ENCODE measurements at regions not wholly inside any gene's neighbourhood (a gene's known extent, or its start where the extent isn't known, plus 50 kb on each side); places are given as distances from the start of the nearest gene placed in this dataset.
"Not testable (repeated sequence)": the region's sequence is repeated elsewhere in the genome, so short reads cannot be mapped to it uniquely, and the experiment has no call there.

DNA sequence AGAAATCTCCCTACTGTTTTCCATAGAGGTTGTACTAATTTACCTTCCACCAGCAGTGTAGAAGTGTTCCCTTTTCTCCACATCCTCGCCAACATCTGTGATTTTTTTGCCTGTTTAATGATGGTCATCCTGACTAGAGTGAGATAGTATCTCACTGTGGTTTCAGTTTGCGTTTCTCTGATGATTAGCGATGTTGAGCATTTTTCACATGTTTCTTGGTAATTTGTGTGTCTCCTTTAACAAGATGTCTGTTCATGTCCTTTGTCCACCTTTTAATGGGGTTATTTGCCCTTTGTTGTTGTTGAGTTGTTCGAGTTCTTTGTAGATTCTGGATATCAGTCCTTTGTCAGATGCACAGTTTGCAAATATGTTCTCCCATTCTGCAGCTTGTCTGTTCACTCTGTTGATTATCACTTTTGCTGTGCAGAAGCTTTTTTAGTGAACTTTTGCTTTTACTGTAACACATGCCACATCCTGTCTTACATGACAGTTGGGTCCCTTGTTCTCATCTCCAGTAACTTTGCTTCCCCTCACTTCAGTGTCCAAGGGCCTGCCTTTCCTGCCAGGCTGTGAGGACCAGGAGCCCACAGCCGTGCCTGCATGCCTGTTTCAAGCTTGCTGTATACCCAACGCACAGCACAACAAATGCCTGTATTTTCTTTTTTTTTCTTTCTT lies 64.9 kb downstream of the SPRING1 start:
- TF ChIP-seq CTCF (IDR thresholded peaks at IDR 0.05; ENCODE audit: insufficient read depth, missing control alignments), result no peak
- no peak for DNase-seq (ENCODE audit: insufficient read length, low spot score)
- FAIRE-seq, result no peak

DNA sequence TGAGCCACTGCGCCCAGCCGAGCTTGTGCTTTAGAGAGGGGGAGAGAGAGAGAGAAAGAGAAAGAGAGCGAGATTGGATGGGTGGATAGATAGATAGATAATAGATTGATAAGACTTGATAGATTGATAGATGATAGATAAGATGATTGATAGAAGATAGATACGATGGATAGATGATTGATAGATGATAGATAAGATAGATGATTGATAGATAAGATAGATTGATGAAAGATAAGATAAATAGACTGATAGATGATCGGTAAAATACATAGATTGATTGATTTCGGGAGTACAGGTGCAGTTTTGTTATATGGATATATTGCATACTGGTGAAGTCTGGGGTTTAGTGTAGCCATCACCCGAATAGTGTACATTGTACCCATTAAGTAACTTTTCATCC lies 65.9 kb downstream of the SPRING1 start:
- DNase-seq (ENCODE audit: insufficient read length, low spot score) (no peak), FAIRE-seq (no peak)
- TF ChIP-seq CTCF (IDR thresholded peaks at IDR 0.05; ENCODE audit: insufficient read depth, missing control alignments), result no peak

GRCh38 chr12:116670859-116671258 lies 67.0 kb downstream of the SPRING1 start:
- no peak for DNase-seq (ENCODE audit: insufficient read length, low spot score)
- no peak for FAIRE-seq
- TF ChIP-seq CTCF (IDR thresholded peaks at IDR 0.05; ENCODE audit: insufficient read depth, missing control alignments), result no peak

- no peak for DNase-seq (ENCODE audit: insufficient read length, low spot score)
- TF ChIP-seq CTCF (IDR thresholded peaks at IDR 0.05; ENCODE audit: insufficient read depth, missing control alignments), result no peak
- no peak for FAIRE-seq
Observed at GRCh38 chr12:116667752-116668151, 70.1 kb downstream of the SPRING1 start.

DNA sequence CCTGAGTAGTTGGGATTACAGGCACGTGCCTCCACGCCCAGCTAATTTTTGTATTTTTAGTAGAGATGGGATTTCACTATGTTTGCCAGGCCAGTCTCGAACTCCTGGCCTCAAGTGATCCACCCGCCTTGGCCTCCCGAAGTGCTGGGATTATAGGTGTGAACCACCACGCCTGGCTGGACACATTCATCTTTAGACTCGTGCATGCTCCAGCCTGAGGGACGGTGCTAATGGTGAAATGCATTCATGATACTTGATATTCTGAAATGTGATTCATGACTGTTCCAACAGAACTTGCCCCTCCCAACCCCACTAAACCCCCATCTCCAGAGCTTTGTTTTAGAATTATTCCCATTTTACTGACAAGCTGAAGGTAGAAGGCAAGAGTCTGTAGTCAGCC lies 71.0 kb downstream of the SPRING1 start:
- not testable (repeated sequence) for FAIRE-seq; DNase-seq (ENCODE audit: insufficient read length, low spot score)

- TF ChIP-seq CTCF (IDR thresholded peaks at IDR 0.05; ENCODE audit: insufficient read depth, missing control alignments), result no peak
- FAIRE-seq (no peak), DNase-seq (ENCODE audit: insufficient read length, low spot score) (no peak)
Observed at GRCh38 chr12:116666305-116666673, 71.6 kb downstream of the SPRING1 start.

GRCh38 chr12:116665666-116666304 lies 72.1 kb downstream of the SPRING1 start:
- FAIRE-seq (no peak), DNase-seq (ENCODE audit: insufficient read length, low spot score) (no peak)
- TF ChIP-seq CTCF (IDR thresholded peaks at IDR 0.05; ENCODE audit: insufficient read depth, missing control alignments), result no peak
